Urinary bladder (tissue), 3 donors: ENCODE measurements at regions not wholly inside any gene's neighbourhood (a gene's known extent, or its start where the extent isn't known, plus 50 kb on each side); places are given as distances from the start of the nearest gene placed in this dataset.
"Not testable (repeated sequence)": the region's sequence is repeated elsewhere in the genome, so short reads cannot be mapped to it uniquely, and the experiment has no call there.

Source experiments
- DNase-seq: peaks from one replicate; pipeline ENCODE4 v3.0.0-alpha.2; 2015; ENCODE audit errors: extremely low spot score
- H3K27ac ChIP-seq: one replicate; pipeline ENCODE4 v1.5.1; 2013; ENCODE audit warnings: low read depth, mild to moderate bottlenecking, moderate library complexity
- H3K36me3 ChIP-seq: one replicate; pipeline ENCODE4 v1.6.1; 2013; ENCODE audit warnings: mild to moderate bottlenecking, moderate library complexity; ENCODE audit not compliant: insufficient read depth
- H3K4me1 ChIP-seq: one replicate; pipeline ENCODE4 v1.6.1; 2013; ENCODE audit warnings: mild to moderate bottlenecking, moderate library complexity; ENCODE audit not compliant: insufficient read depth
- H3K4me3 ChIP-seq: one replicate; pipeline ENCODE4 v1.5.1; 2013; ENCODE audit warnings: low read depth, low read length
- WGBS: extraction: QIAGEN DNeasy Blood & Tissue Kit; methylation state at CpG from one replicate; pipeline ENCODE4 v1.1.7; 2013; 5-methylcytosine and 5-hydroxymethylcytosine counted together
- donor health status: healthy with polysubstance abuse.
- donor health status: healthy.

DNA sequence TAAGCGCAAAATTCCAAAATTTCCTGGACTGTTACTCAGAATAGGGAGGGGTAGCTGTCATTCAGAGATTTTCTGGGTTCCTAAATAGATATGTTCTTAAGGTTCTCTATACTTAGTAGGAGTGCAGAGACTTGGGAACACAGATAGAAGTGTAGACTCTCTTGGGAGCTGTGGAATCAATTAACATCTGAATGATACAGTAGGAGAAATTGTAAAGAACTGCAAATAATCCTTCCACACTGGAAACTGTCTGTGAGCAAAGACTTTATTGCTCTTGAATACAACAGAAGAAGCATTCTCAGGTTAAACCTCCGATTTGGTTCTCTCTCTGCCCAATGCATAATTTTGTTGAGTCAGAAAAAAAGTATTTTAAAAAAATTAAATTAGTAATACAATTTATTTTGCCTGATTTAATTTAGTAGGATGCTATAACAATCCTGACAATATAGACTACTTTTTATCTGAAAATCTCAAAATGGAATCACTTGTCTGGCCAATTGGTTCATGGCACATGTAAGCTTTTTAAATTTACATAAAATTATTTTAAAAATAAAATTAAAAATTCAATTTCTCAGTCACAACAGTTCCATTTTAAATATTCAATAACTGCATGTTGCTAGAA lies 1754.3 kb downstream of the PLA2G4A start:
- 78% methylated on average over 2 of the region's 2 CpGs for WGBS
- DNase-seq: no peak
- H3K4me1 ChIP-seq: no peaks in the 10 kb centered on the region
- H3K4me3 ChIP-seq: no peak overlapping the region
- H3K36me3 ChIP-seq: no peaks in the 10 kb centered on the region
- no peak overlapping the region for H3K27ac ChIP-seq

DNA sequence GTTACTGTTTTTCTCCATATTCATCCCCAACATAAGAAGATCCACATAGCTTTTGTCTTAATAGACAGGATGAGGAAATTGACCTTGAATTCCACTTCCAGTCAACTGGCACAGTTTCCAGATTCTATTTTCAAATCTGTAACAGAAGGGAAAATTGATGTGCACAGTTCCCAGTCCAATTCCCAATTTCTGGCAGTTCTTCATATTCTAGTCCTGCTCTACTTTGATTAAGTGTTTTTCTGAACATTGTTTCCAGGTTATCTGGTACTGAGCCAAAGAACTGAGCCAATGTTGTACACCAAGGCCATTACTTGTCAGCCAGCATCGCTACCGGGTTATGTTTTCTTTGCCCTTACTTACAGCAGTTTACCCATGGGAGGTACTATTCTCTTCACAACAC lies 1755.4 kb downstream of the PLA2G4A start:
- no peaks in the 10 kb centered on the region for H3K36me3 ChIP-seq
- H3K4me1 ChIP-seq: no peaks in the 10 kb centered on the region
- 78% methylated on average over 2 of the region's 2 CpGs for WGBS
- no peak overlapping the region for H3K27ac ChIP-seq
- no peak overlapping the region for H3K4me3 ChIP-seq
- no peak for DNase-seq

DNA sequence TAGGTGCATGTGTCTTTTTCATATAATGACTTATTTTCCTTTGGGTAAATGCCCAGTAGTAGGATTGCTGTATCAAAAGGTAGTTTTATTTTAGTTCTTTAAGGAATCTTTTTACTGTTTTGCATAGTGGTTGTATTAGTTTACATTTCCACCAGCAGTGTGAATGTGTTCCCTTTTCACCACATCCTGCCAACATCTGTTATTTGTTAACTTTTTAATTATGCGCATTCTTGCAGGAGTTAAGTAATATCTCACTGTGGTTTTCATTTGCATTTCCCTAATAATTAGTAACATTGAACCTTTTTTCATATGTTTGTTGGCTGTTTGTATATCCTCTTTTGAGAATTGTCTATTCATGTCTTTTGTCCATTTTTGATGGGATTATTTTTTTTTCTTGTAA lies 1761.9 kb downstream of the PLA2G4A start:
- no peaks in the 10 kb centered on the region for H3K36me3 ChIP-seq
- H3K27ac ChIP-seq: no peak overlapping the region
- H3K4me1 ChIP-seq: no peaks in the 10 kb centered on the region
- no peak for DNase-seq
- WGBS: 99% methylated on average over 1 of the region's 1 CpG
- H3K4me3 ChIP-seq: no peak overlapping the region

DNA sequence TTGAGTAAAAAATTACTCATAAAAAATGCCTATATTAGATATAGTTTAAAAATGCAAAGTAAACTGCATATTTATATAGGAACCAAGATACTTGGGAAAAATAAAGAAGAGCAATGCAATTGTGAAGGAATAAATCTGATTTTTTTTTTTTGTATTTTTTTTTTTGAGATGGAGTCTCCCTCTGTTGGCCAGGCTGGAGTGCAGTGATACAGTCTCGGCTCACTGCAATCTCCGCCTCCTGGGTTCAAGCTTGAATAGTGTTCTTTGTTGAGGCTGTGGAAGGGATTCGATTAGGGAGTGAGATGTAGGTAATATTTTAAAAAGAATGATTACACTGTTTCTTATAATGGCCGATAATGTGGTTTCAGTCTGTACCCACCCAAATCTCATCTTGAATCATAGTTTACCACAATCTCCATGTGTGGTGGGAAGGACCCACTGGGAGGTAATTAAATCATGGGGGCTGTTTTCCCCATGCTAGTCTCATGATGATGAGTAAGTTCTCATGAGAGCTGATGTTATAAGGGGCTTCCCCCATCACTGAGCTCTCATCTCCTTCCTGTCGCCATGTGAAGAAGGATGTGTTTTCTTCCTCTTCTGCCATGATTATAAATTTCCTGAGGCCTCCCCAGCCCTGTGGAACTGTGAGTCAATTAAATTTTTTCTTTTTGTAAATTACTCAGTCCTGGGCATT lies 1765.9 kb downstream of the PLA2G4A start:
- no peak overlapping the region for H3K27ac ChIP-seq
- no peak overlapping the region for H3K4me3 ChIP-seq
- no peaks in the 10 kb centered on the region for H3K36me3 ChIP-seq
- 76% methylated on average over 5 of the region's 5 CpGs for WGBS
- no peak for DNase-seq
- no peaks in the 10 kb centered on the region for H3K4me1 ChIP-seq

DNA sequence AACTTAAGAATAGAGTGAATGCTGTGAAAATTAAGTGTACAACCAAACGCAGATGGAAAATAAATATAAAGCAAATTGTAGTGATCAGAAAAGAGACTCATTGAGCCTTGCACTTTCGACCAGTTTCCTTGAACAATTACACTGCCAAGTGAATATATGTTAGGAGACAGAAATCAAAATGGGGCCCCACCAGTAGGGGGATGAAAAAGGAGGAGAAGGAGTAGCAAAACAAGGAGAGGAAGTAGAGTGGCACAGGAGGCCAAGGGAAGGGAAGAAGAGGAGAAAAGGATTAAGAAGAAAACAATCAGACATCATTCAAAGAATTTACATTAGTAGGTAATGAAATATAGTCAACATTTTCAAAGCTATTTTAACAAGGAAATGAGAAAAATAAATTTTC lies 1770.6 kb downstream of the PLA2G4A start:
- WGBS: 89% methylated on average over 2 of the region's 2 CpGs

DNA sequence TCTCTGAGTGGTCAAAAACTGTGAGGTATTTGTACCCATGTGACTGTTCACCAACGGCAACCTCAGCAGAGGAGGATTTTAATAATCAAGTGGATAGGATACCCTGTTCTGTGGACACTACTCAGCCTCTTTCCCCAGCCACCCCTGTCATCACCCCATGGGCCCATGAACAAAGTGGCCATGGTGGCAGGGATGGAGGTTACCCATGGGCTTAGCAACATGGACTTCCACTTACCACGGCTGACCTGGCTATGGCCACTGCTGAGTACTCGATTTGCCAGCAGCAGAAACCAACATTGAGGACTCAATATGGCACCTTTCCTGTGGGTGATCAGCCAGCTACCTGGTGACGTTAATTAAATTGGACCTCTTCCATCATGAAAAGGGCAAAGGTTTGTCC lies 1782.7 kb downstream of the PLA2G4A start:
- no peaks in the 10 kb centered on the region for H3K36me3 ChIP-seq
- H3K4me3 ChIP-seq: no peak overlapping the region
- DNase-seq: no peak
- no peak overlapping the region for H3K27ac ChIP-seq
- WGBS: 95% methylated on average over 4 of the region's 4 CpGs
- no peaks in the 10 kb centered on the region for H3K4me1 ChIP-seq

More for the DNA sequence above, 1770.6 kb downstream of the PLA2G4A start:
- Histone ChIP-seq H3K4me3 (no peak overlapping the region), H3K36me3 (no peaks in the 10 kb centered on the region), H3K4me1 (no peaks in the 10 kb centered on the region), H3K27ac (no peak overlapping the region)
- no peak for DNase-seq

DNA sequence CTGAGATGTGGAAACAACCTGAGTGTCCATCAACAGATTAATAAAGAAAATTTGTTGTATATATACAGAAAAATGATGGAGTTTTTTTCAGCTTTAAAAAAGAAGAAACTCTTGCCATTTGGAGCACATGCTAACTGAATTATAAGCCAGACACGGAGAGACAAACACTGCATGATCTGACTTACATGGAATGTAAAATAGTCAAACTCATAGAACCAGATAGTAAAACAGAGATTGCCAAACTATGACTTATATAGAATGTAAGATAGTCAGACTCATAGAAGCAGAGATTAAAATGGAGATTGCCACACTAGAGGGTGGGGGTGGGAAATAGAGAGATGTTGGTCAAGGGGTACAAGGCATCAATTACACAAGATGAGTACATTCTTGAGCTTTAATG lies 1786.6 kb downstream of the PLA2G4A start:
- Histone ChIP-seq H3K4me1 (no peaks in the 10 kb centered on the region), H3K4me3 (no peak overlapping the region), H3K36me3 (no peaks in the 10 kb centered on the region), H3K27ac (no peak overlapping the region)
- 61% methylated on average over 1 of the region's 1 CpG for WGBS
- DNase-seq: no peak

DNA sequence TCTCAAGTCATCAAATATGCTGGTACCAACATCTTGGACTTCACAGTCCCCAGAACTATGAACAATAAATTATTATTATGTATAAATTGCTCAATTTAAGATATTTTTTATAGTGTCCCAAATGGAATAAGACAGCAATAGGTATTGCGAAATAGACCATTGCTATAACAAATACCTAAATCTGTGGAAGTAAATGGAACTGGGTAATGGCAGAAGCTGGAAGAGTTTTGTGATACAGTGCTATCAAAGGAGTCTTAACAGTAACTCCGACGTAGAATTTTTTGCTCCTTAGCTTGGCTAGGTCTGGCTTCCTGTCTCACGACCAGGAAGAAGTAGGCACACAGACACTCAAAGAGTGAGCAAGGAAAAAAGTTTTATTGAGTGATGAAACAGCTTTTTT lies 1791.5 kb downstream of the PLA2G4A start:
- Histone ChIP-seq H3K4me3 (no peak overlapping the region), H3K36me3 (no peaks in the 10 kb centered on the region), H3K27ac (no peak overlapping the region), H3K4me1 (no peaks in the 10 kb centered on the region)
- WGBS: 91% methylated on average over 4 of the region's 4 CpGs
- DNase-seq: no peak

DNA sequence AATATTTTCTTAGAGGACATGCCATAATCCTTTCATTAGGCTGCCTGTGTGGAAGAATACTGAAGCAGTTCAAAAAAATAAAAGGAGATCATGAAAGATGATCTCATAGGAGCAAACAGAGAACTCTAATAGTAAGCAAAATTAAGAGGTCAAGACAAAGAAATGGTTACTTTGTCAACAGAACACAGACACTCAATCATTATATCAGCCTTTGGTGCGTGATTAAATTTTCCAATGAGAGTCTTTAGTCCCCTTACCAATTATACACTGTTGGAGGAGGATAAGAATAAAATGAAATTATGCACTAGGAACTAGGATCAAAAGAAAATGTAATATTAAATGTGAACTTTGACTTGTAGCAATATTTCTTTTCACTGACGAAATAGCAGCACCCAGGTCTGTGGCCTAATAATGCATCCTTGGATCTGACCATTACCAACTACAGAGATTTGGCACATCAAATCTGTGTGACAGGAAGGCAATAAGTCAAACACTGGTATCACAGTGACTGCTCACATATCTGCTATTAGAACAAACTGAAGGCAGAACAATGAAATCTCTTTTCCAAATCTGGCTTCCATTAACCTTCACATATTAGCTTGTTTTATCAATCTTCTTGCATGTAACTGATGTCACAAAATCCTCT lies 1812.9 kb downstream of the PLA2G4A start:
- no peaks in the 10 kb centered on the region for H3K36me3 ChIP-seq
- DNase-seq: no peak
- no peaks in the 10 kb centered on the region for H3K4me1 ChIP-seq
- WGBS: 92% methylated on average over 2 of the region's 2 CpGs
- no peak overlapping the region for H3K27ac ChIP-seq
- H3K4me3 ChIP-seq: no peak overlapping the region

DNA sequence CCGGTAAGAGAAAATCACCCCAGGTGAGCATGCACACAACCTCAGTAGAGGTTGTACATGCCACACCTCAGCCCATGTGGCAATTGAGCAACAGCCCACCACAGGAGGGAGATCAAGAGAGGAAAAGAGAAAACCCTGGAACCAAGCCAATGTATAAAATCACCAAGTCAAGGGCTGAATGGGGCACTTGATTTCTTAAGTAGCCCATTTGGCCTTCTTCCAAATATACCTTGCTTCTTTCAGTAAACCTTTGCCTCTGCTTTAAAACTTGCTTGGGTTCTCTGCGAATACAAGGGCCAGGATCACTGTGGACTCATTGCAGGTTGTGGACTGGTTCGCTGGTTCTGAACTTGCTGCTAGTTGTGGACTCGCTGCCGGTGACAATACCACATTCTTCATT lies 1814.0 kb downstream of the PLA2G4A start:
- Histone ChIP-seq H3K36me3 (no peaks in the 10 kb centered on the region), H3K4me1 (no peaks in the 10 kb centered on the region), H3K27ac (no peak overlapping the region), H3K4me3 (no peak overlapping the region)
- 96% methylated on average over 5 of the region's 5 CpGs for WGBS
- no peak for DNase-seq

DNA sequence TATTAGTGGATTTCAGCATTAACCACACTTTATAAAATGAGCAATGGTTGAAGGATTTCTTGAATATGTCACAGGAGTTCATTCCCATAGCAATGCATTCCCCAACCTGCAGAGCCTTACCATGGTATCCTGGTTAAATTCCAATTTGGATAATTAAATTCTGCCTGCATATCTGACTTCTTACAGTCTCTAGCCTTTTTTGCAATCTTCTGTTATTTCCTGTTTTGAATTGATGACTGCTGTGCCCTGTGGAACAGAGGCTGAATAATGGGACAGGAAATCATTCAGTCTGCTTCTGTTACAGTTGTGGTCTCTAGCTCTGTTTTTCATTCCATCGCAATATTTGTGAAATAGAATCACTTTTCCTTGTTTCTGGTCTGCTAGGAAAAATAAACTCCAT lies 1823.9 kb downstream of the PLA2G4A start:
- H3K36me3 ChIP-seq: no peaks in the 10 kb centered on the region
- no peak for DNase-seq
- H3K27ac ChIP-seq: no peak overlapping the region
- no peaks in the 10 kb centered on the region for H3K4me1 ChIP-seq
- WGBS: 57% methylated on average over 1 of the region's 1 CpG
- no peak overlapping the region for H3K4me3 ChIP-seq

DNA sequence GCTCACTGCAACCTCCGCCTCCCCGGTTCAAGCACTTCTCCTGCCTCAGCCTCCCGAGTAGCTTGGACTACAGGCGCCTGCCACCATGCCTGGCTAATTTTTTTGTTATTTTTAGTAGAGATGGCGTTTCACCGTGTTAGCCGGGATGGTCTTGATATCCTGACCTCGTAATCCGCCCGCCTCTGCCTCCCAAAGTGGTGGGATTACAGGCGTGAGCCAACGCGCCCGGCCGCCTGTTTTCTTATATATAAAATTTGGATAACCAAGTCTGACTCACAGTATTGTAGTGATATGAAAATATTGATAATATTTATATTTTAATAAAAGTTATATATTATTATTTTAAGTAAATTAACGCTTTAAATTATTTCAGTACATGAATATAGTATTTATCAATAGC lies 1821.7 kb downstream of the BRINP3 start:
- WGBS: 95% methylated on average over 16 of the region's 16 CpGs
- not testable (repeated sequence) for DNase-seq, H3K27ac ChIP-seq, H3K4me1 ChIP-seq, H3K36me3 ChIP-seq, H3K4me3 ChIP-seq

DNA sequence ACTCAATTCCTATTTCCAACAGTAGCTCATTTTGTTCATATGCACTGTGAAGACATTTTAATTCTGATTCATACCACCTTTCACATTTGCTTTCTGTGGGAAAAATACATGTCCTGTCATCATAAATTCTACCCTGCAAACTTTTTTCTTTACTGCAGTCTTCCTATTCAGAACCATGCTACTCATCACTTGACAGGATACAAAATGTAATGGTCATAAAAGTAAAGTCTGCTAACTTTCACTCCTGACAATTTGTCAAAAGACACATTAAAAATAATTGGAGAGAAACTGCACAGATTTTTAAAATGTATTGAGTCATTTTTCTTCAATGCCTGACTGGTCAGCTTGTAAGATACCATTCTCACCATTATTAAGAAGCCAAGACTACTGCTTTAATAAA lies 1817.1 kb downstream of the BRINP3 start:
- Histone ChIP-seq H3K27ac (no peak overlapping the region), H3K36me3 (no peaks in the 10 kb centered on the region), H3K4me3 (no peak overlapping the region), H3K4me1 (no peaks in the 10 kb centered on the region)
- no peak for DNase-seq

DNA sequence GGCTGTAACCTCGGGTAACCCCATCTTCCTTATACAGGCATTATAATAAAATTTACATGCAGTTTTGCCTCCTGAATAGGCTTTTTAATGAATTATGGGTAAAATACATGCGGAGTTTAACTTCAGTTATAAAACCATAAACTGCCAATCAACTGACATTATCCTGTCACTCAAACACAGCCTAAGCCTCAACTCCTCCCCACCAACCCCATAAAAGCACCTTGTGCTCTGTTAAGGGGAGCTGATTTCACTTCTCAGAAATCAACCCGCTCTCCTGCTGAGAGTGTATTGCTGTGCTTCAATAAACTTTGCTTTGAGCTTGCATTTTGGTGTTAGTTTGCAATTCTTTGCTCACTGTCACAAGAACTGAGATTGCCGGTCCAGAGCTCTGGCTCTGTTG lies 1812.2 kb downstream of the BRINP3 start:
- Histone ChIP-seq H3K4me3 (no peak overlapping the region), H3K4me1 (no peaks in the 10 kb centered on the region), H3K27ac (no peak overlapping the region), H3K36me3 (no peaks in the 10 kb centered on the region)
- 77% methylated on average over 4 of the region's 4 CpGs for WGBS
- no peak for DNase-seq
